ENCODE measurements at regions not wholly inside any gene's neighbourhood (a gene's known extent, or its start where the extent isn't known, plus 50 kb on each side); places are given as distances from the start of the nearest gene placed in this dataset.
A peak's percentile ranks its signal among the peaks of the same experiment; 100 is the strongest.

DNA sequence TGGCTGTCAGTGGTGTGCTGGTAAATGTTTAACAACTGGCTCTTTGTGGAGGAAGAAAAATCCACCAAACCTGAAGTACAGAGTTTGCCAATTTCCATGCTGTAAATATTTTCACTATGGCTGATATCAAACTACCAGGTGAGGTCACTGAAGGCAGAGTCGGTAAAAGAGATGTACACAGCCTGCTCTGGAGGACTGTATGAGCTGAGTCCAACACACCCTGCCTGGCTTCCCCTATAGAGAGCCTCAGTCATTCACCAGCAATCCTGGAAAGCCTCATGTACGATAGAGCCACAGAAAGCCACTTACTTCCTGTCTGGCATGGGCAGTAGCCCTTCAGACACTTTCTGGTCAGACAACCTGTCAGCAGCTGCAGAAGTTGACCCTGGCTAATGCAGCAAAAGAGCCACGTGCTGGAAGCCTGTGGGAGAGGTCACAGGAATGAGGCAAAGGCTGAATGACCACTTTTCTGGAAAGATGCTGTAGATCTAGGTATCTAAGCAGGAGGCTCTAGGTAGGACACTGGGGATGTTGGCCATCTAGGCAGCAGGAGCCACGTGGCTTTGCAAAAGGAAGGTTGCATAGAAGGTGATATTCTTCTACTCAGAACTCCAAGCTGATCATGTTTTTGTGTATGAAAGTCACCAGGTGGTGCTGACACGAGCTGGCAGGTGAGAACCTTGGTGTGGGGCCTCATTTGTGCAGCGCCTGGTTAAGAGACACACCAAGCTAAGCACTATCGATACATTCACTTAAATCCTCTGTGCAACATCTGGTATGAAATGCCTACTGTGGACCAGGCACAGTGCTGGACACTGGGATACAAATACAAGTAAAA is 553.9 kb downstream of the VRK1 start:
- DNase-seq (ENCODE audit: low spot score), result no peak

DNA sequence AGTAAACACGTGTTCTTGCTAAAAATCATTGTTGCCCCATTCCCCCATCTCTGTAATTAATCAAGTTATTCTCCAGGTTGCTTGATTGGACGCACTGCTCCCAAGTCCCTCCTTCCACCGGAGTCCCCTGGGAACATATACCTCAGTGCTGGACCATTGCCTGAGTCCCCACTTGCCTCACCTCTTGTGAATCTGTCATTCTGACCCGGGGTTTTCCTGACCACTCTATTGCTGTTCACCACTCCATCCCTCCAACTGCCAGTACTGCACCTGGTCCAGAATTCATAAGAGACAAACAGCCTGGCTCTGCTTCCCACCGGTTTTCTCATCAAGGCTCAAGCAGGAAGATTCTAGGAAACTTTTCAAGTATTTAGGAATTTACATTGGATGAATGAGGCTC is 555.9 kb downstream of the VRK1 start:
- DNase-seq (ENCODE audit: low spot score), result no peak

DNA sequence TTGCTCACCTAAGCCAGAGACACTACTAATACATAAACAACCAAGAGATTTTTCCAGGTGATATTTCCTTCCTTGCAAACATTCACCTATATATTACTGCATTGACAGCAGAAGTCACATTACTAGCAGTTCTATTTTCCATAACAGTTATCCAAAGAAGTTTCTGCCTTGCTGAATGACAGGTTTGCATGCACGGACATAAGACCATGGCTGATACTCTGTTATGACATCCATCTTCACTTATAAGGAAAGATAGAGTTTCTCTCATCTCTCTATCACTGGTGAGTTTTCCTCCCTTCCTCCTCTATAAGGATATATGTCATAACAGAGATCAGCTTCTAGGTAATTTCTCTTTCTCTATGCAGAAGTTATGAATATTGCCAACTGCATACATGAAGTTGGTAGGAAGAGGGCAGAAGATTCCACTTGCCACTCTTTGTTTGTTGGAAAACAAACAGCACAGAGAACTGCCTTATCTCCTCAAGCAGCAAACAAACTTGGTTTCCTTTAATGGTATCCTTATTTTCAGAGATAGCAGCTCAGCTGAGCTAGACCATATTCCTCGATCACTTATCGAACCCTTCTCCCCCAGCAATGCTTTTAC is 557.0 kb downstream of the VRK1 start:
- DNase-seq (ENCODE audit: low spot score), result no peak

DNA sequence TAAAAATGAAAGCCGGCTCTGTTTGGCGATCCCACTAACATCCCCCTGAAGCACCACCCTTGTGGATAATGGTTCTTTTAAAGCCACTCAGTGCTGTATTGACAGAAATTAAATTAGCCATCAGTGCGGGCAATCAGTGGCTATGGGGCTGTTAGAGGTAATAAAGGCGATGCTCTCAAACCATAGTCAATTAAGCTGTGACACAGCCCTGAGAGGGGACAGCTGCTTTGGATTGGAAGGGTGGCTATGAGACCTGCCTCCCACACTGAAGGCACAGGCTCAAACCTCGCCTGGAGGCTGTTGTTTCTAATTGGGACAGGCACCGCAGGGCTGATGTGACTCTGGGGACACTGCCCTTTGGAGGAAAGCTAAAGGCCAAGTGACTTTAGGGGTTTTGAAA is 562.2 kb downstream of the VRK1 start:
- DNase-seq (ENCODE audit: low spot score), result no peak

DNA sequence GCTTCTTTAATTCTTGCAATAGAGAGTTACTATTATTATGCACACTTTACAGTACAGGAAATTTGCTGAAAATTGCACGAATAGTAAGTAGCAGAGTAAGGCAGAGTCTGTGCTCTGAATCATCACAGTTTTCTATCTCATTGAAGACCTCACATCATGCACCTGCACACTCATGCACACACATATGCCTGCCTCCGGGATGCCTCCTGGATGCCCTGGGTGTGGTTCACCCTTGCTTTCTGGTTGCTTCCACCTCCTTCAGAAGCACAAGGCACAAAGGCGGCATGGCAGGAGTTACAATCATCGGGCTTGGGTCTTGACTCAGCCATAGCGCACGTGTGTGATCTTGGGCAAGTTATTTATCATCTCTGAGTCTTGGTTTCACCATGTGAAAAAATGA is 564.0 kb downstream of the VRK1 start:
- DNase-seq (ENCODE audit: low spot score), result no peak

DNA sequence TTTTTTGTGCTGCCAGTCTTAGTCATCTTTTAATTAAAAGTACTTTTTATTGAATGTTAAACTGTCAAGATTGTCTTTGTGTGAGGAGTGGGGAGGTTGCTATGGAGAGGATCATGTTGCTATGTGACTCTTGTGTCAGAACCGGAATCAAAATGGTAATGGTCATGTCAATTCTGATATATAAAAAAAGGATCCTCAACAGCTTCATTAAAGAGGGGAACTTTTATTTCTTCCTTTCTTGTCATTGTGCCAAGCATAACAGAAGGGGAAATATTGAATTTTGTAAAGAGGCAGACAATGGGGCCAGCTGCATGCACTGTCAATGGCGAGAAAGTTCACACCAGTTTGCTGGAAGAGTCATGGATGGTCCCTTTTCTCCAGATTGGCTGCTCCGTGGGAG is 564.8 kb downstream of the VRK1 start:
- DNase-seq (ENCODE audit: low spot score), result no peak

DNA sequence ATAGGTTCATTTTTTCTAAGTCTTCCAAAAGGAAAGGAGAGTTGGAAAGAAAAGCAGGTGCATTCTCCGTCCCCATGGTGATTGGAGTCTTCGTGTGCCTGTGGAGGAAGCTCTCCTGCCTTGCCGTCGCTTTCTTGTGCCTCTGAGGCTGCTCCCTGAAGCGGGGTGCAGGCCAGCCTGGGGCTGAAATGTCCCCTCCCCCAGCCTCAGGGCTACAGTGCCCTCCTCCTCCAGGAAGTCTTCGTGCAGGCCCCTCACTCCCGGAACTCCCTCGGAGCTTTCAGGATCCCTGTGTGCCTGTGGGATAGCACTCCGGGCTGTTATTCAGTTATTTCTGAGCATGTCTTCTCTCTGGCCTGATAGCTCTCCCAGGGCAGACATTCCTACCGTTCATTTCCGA is 569.2 kb downstream of the VRK1 start:
- DNase-seq (ENCODE audit: low spot score), result no peak

DNA sequence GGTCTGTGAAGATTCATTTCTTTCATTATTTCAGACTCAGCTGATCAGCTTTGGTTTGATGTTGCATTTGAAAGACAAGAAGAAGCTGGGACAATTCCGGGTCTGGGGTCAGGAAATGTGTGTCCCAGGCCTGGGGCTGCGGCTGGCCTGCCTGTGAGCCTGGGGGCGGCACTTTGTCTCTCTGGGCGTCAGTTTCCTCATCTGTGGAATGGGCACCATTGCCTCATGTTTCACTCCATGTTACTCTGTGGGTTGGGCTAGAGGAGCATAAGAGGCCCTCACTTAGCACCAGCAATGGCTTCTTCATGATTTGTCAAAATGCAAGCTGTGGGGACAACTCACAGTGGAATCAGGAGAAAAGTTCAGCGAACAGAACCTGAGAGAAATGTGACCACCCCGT is 570.1 kb downstream of the VRK1 start:
- no peak for DNase-seq (ENCODE audit: low spot score)

DNA sequence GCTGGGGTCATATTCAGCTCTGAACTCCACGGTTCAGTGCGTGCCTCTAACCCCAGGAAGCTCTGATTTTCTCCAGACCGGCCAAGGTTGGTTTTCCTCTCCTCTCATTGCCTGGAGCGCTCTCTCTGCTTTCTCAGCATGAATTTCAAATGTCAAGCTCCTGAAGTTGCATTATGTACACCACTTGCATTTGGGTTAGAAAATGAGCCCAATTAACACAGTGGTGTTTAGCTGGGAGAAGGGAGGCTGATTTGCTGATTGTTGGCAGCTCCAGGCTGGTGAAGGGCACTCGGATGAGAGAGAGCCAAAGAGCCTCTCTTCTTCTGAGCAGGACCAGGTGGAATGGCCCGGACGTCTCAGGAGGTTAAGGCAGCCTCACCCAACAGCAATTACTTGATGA is 570.9 kb downstream of the VRK1 start:
- DNase-seq (ENCODE audit: low spot score), result no peak

DNA sequence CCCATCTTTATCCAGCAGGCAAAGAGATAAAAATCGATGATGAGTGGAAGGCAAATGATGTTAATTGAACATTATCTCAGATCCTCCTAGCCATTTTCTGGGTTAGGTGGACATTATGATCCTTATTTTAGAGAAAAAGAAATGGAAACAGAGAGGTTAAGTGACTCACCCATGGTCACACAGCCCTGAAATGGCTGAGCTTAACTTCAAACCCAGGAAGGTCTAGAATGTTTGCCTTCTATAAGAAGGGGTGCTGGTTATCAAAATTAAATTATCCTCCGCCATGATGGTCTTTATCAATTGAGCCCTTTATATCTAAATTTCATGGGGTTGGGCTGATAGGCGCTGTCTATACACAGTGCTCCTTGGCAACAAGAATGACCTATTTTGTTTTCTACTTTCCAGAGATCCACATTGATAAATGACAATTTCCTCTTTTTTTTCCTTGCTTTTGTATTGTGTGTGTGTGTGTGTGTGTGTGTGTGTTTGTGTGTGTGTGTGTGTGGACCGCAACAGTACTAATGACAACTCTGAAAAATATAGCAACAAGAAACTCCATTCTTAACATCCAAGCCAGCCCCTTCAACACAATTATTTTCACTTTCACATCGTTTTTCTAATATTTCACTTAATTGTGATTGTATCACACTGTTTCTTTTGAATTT is 571.9 kb downstream of the VRK1 start:
- no peak for DNase-seq (ENCODE audit: low spot score)

DNA sequence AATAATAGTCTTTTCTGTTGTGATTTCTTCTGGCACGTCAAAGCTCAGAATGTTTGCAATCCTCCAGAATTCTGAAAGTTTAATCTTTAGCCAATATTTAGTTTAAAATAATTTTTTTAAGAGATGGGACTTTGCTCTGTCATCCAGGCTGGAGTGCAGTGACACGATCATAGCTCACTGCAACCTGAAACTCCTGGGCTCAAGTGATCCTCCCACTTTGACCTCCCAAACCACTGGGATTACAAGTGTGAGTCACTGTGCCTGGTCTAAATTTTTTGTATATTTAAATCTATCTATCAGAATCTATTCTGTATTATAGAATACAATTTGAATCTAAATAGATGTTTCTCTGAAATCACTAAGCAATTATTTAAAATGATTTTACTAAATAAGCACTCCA is 572.7 kb downstream of the VRK1 start:
- DNase-seq (ENCODE audit: low spot score), result no peak

DNA sequence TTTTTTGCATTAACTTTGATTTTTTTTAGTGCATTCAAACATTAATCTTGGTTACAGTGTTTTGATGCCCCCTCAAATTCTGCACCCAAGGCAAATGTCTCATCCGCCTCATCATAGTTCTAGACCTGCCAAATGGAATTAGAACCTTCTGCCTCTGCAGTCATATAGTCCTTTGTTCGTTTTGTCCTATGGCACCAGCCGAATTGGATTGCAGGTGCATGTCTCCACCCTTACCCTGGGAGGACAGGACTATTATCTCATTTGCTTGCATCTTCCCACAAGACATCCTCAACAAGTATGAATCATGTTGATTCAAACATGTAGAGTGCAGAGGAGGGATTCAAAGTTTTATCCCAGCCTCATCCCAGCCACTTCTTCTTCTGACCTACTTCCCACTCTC is 579.1 kb downstream of the VRK1 start:
- DNase-seq (ENCODE audit: low spot score), result no peak

DNA sequence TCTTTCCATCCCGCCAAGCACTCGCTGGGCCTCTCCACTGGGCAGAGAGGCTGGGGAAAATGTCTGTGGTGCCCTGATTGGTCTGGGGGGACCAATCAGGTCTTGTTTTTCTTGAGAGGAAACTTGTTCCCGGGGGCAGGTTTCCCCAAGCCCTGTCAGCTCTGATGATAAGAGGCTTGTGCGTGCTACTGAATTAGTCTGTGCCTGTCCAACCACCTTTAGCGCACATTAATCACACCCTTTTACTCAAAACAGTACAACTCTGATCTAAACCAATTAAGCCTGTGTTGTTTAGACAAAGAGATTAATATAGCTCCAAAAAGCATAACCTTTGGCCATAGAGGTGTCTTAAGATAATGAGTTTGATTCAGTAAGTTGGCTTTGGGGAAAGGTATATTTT is 580.4 kb downstream of the VRK1 start:
- DNase-seq (ENCODE audit: low spot score), result no peak

DNA sequence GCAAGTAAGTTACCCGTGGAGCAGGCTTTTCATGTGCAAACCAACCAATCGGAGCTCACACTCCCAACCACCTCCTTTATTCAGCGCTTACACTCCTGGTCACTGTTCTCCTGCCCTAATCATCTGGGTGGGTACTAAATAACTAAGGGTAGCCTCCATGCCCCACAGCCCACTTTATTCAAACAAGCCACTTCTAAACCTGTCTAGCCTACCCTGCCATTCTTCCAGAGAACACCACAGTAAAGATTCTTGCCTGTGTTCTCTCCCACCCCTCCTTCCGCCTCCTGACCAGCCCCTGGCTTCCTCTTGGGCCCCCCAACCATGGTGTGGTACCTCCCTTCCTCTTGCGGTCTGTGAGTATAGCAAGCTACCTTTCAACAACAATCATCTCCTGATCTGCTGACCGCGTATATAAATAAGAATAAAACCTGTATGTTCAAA is 581.9 kb downstream of the VRK1 start:
- no peak for DNase-seq (ENCODE audit: low spot score)

DNA sequence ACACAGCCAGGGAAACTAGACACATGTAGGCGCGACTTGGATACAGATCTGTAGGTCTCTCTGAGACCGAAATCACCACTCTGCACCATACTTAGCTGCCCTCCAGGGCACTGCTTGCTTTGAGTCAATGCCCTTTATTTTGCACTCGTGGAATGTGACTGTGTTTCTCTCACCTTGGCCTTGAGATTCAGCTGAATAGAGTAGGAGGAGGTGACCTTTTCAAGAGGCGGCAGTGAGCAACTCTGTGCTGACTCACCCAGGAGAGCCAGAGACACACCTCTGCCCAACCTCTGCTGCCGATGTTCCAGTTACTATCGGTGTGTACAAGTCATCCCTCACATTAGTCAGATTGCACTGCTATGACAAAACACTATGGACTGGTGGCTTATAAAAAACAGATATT is 583.4 kb downstream of the VRK1 start:
- DNase-seq (ENCODE audit: low spot score), result no peak

DNA sequence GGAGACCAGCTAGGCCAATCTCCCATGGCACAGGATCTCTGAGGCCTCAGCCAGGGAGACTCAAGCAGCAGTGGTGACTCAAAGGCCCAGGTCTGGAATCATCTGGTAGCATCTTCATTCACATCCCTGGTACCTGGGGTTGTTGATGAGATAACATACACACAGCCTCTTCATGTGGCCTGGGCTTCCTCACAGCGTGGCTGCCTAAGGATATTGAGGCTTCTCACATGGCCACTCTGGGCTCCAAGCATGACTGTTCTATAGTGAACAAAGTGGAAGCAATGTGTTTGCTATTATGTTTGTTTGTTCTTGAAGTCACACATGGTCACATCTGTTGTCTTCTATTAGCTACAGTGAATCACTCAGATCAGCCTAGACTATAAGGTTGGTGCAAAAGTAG is 584.1 kb downstream of the VRK1 start:
- DNase-seq (ENCODE audit: low spot score), result no peak

DNA sequence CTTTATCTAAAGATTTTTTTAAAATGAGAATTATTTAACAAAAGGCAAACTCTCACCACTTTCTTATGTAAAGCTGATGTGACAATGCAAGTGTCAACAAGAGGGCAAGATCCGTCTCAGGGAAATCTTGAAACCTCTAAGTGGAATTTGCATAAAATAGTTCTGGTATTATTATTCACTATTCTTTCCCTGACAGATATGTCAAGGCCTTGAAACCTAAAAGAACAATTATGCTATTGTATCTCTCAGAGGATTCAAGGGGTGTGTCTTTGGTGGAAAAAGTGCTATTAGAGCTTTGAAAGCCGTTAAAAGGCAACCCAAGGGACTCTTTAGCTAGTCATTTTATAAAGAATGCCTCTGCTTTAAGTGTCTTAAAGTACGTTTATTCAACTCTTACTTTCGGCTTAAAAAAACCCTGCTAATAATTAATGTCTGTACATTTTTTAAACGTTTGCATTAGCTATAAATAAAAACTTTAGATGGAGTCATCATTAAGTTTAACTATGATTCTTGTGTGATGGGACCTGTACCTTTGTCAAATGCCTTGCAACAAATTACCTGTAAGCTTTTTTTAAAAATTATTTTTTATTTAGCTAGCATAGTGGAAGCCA is 585.5 kb downstream of the VRK1 start:
- DNase-seq (ENCODE audit: low spot score), result no peak

DNA sequence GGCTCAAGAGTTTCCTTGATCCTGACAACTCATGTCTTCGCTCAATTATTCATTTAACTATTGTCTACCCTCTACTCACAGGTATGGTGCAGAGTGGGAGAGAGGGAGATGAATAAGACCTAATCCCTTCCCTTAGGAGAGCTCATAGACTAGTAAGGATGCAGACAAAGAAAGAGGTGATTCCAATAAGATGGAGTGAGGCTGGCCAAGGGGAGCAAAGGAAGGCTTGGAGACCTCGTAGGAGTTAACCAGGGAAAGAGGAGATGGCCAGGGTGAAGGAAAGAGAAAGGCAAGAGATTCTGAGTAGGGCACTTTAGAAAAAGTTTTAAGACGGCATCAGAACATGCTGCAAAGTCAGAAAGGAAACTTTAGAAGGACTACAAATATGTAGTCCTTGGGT is 588.5 kb downstream of the VRK1 start:
- DNase-seq (ENCODE audit: low spot score), result no peak

DNA sequence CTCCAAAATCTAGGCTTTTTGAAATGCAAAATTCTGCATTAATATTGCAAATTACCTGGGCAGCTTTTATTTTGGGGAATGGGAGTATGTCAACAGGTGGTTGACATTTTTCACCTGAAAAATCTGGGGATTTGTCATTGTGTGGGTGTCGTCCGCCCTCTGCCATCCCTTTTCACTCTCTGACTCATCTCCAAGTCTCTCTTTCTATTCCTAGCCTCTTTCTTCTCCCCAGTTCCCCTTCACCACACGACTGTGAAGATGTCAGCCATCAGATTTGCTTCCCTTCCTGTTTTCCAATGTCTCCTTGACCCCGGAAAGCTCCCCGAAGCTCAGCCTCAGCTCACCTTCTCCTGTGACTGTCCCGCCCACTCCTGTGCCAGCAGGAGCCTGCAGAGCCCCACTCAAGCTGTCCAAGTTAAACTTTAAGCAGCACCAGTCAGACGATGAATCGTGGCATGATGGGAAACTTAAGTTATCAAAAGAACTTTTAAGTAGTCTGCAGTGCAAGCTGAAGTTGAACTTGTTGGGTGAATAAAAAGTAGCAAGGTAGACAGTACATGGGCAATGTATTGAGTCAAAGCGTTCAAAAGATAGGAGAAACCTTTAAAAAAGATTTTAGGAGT is 590.2 kb downstream of the VRK1 start:
- DNase-seq (ENCODE audit: low spot score), result no peak

DNA sequence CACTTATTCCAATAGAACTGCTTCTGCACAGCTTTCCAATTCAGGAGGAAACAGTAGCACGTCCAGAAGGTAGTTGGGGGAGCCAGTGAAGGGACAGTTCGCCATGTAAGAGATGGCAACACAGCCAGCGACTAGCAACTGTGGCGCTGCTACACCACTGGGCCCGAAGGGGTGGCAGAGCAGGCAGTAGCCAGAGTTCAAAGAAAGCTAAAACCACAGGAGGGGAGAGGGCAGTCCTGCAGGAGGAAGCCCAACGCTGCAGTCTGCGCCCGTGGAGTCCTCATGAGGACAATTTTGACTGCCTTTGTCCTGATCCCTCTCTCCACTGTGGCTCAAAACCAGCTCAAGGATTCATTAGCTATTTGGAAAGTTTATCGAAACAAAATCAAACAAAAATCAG is 591.2 kb downstream of the VRK1 start:
- DNase-seq (ENCODE audit: low spot score), result no peak

DNA sequence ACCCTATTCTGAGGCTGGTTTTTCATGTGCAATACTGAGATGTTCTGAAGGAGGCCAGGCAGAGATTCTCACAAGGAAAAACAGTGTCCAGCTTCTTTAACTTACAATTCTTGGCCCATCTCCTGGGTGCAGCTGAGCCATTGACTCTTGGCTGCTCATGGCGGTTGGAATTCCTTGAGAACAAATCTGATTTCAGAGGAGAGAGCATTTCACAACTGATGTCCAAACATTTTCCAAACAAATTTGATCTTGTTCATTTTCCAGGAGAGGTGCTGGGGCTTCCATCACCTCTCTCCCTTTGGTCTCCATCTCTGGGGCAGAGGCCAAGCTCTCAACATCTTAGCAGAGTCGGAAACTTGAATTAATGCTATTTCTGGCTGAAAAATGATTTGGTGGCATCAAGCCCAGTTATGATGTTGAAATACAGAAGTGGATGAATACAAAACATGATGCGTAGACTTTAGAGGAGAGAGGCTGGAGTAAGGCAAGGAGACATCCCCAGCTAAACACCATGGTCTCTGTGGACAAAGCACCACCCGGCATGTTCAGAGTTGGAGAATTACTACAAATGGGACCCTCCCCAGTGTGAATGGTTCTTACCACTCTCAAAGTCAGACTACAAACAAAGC is 593.0 kb downstream of the VRK1 start:
- DNase-seq (ENCODE audit: low spot score), result peak; percentile 71

DNA sequence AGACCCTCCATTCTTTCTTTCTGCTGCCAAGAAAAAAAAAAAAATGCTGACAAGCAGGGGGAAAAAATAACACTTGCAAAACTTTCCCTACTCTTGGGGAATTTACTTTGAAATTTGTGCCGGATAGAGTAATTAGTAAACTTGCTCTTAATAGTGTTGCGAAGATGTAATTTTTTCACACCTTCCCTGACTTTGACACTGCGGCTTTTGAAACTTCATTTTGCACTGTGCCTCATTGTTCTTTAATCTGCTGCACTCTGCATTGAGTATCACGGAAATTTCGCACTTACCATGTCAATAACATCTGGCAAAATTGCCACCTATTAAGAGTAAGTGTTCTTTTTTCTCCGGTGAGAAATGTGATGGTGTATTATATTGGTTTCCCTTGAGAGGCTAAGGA is 596.1 kb downstream of the VRK1 start:
- DNase-seq (ENCODE audit: low spot score), result no peak

Data from left forelimb (tissue), 1 donor.